Stomach (tissue), 4 donors: ENCODE measurements at regions not wholly inside any gene's neighbourhood (a gene's known extent, or its start where the extent isn't known, plus 50 kb on each side); places are given as distances from the start of the nearest gene placed in this dataset.

ENCODE experiments used
- EP300 ChIP-seq: sonication (generic); formaldehyde crosslinking; IDR thresholded peaks from one replicate; pipeline ENCODE4 v1.6.1; 2017; ENCODE audit warnings: antibody characterized with exemption
- POLR2AphosphoS5 ChIP-seq, 3 donors: sonication (generic); formaldehyde crosslinking; IDR thresholded peaks; one replicate each; pipeline ENCODE4 v1.6.1; 2016; ENCODE audit warnings: antibody characterized with exemption in 3 of 3
- TF ChIP-seq, protein P1 (sequence below), 7 experiments: fragments of 450-650 bp in 4 of 7; fragments of 200-600 bp in 3 of 7; sonication (generic) in 3 of 7; IDR thresholded peaks; one replicate each; pipeline ENCODE4 v1.5.1; 2016 to 2019; ENCODE audit warnings: antibody characterized with exemption in 7 of 7, control low read depth in 2 of 7, mild to moderate bottlenecking in 1 of 7

DNA sequence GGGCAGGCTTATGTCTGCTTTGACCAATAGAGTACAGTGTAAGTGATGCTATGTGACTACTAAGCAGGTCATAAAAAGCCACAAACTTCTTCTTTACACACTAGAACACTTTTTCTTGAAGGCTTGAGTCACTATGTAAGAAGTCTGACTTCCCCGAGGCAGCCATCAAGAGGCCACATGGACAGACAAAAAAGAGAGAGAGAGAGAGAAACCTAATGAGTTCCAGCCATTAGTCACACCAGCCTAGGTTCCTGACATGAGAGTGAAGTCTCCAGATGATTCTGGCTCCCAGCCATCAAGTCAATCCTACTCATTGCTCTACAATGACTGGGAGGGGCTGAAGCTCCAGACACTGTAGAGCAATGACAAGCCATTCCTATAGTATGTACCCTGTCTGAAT, 101.4 kb downstream of the LHX9 start:
- TF ChIP-seq POLR2AphosphoS5 (IDR thresholded peaks at IDR 0.05) (no peak), EP300 (no peak)
- TF ChIP-seq, protein P1, sequence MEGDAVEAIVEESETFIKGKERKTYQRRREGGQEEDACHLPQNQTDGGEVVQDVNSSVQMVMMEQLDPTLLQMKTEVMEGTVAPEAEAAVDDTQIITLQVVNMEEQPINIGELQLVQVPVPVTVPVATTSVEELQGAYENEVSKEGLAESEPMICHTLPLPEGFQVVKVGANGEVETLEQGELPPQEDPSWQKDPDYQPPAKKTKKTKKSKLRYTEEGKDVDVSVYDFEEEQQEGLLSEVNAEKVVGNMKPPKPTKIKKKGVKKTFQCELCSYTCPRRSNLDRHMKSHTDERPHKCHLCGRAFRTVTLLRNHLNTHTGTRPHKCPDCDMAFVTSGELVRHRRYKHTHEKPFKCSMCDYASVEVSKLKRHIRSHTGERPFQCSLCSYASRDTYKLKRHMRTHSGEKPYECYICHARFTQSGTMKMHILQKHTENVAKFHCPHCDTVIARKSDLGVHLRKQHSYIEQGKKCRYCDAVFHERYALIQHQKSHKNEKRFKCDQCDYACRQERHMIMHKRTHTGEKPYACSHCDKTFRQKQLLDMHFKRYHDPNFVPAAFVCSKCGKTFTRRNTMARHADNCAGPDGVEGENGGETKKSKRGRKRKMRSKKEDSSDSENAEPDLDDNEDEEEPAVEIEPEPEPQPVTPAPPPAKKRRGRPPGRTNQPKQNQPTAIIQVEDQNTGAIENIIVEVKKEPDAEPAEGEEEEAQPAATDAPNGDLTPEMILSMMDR (IDR thresholded peaks at IDR 0.05): no peak
